ENCODE measurements at regions not wholly inside any gene's neighbourhood (a gene's known extent, or its start where the extent isn't known, plus 50 kb on each side); places are given as distances from the start of the nearest gene placed in this dataset.
"Not testable (repeated sequence)": the region's sequence is repeated elsewhere in the genome, so short reads cannot be mapped to it uniquely, and the experiment has no call there.

- Mint-ChIP-seq H3K27me3 (ENCODE audit: low read depth) (no peaks in the 10 kb centered on the region), H3K27ac (no peak overlapping the region), H3K9me3 (no peaks in the 10 kb centered on the region), H3K4me3 (no peak overlapping the region), H3K4me1 (ENCODE audit: low read depth) (peaks cover 6% of the 10 kb centered on the region), H3K36me3 (ENCODE audit: low read depth) (no peaks in the 10 kb centered on the region)
- no peak for DNase-seq
- CTCF ChIA-PET = no interaction called here
- intact Hi-C loops (cut with micrococcal nuclease) = no loop called here
Measured at GRCh38 chrX:46169808-46170207, 375.4 kb downstream of the ZNF674 start.

- H3K9me3 Mint-ChIP-seq = no peaks in the 10 kb centered on the region
- intact Hi-C loops (cut with micrococcal nuclease) = no loop called here
- no peak for DNase-seq
- CTCF ChIA-PET = interaction anchor here (0.5 kb wide), 1 partner anchor 8 kb away, joined by 6 read pairs; no protein-coding TSS in a partner anchor
- H3K27ac Mint-ChIP-seq = no peak overlapping the region
- H3K4me1 Mint-ChIP-seq (ENCODE audit: low read depth) = peaks cover 6% of the 10 kb centered on the region
- H3K27me3 Mint-ChIP-seq (ENCODE audit: low read depth) = no peaks in the 10 kb centered on the region
- H3K4me3 Mint-ChIP-seq = no peak overlapping the region
- H3K36me3 Mint-ChIP-seq (ENCODE audit: low read depth) = no peaks in the 10 kb centered on the region
Measured at GRCh38 chrX:46168254-46168653, 377.0 kb downstream of the ZNF674 start.

GRCh38 chrX:46165866-46166265 lies 379.4 kb downstream of the ZNF674 start:
- CTCF ChIA-PET = no interaction called here
- no peaks in the 10 kb centered on the region for H3K36me3 Mint-ChIP-seq (ENCODE audit: low read depth)
- DNase-seq = no peak
- no peak overlapping the region for H3K4me3 Mint-ChIP-seq
- H3K27ac Mint-ChIP-seq = no peak overlapping the region
- peaks cover 6% of the 10 kb centered on the region for H3K4me1 Mint-ChIP-seq (ENCODE audit: low read depth)
- no peaks in the 10 kb centered on the region for H3K9me3 Mint-ChIP-seq
- no peaks in the 10 kb centered on the region for H3K27me3 Mint-ChIP-seq (ENCODE audit: low read depth)
- intact Hi-C loops (cut with micrococcal nuclease) = no loop called here

- no peaks in the 10 kb centered on the region for H3K9me3 Mint-ChIP-seq
- no peak overlapping the region for H3K4me3 Mint-ChIP-seq
- no peaks in the 10 kb centered on the region for H3K27me3 Mint-ChIP-seq (ENCODE audit: low read depth)
- no peak for DNase-seq
- intact Hi-C loops (cut with micrococcal nuclease) = no loop called here
- no peaks in the 10 kb centered on the region for H3K36me3 Mint-ChIP-seq (ENCODE audit: low read depth)
- CTCF ChIA-PET = no interaction called here
- H3K27ac Mint-ChIP-seq = no peak overlapping the region
- peaks cover 3% of the 10 kb centered on the region for H3K4me1 Mint-ChIP-seq (ENCODE audit: low read depth)
Measured at GRCh38 chrX:46165411-46165810, 379.8 kb downstream of the ZNF674 start.

GRCh38 chrX:46152756-46153155 lies 392.5 kb downstream of the ZNF674 start:
- Mint-ChIP-seq H3K27me3 (ENCODE audit: low read depth) (no peaks in the 10 kb centered on the region), H3K27ac (no peak overlapping the region), H3K36me3 (ENCODE audit: low read depth) (no peaks in the 10 kb centered on the region), H3K4me1 (ENCODE audit: low read depth) (no peaks in the 10 kb centered on the region), H3K9me3 (peaks cover 3% of the 10 kb centered on the region), H3K4me3 (no peak overlapping the region)
- intact Hi-C loops (cut with micrococcal nuclease) = no loop called here
- no peak for DNase-seq
- CTCF ChIA-PET = no interaction called here

GRCh38 chrX:46151332-46151731 lies 393.9 kb downstream of the ZNF674 start:
- DNase-seq; H3K36me3 Mint-ChIP-seq (ENCODE audit: low read depth); CTCF ChIA-PET; H3K4me3 Mint-ChIP-seq; intact Hi-C loops (cut with micrococcal nuclease); H3K4me1 Mint-ChIP-seq (ENCODE audit: low read depth); H3K27me3 Mint-ChIP-seq (ENCODE audit: low read depth); H3K9me3 Mint-ChIP-seq; H3K27ac Mint-ChIP-seq: not testable (repeated sequence)

GRCh38 chrX:46144566-46144965 lies 400.7 kb downstream of the ZNF674 start:
- intact Hi-C loops (cut with micrococcal nuclease) = loop anchor here (5.0 to 10.0 kb wide), 3 partner anchors 133 to 340 kb away; no protein-coding TSS in a partner anchor
- H3K27me3 Mint-ChIP-seq (ENCODE audit: low read depth) = no peaks in the 10 kb centered on the region
- H3K4me1 Mint-ChIP-seq (ENCODE audit: low read depth) = peaks cover 13% of the 10 kb centered on the region
- H3K9me3 Mint-ChIP-seq = no peaks in the 10 kb centered on the region
- no peaks in the 10 kb centered on the region for H3K36me3 Mint-ChIP-seq (ENCODE audit: low read depth)
- CTCF ChIA-PET = interaction anchor here (0.5 kb wide), 1 partner anchor 1403 kb away, joined by 3 read pairs; no protein-coding TSS in a partner anchor
- no peak for DNase-seq
- no peak overlapping the region for H3K4me3 Mint-ChIP-seq
- no peak overlapping the region for H3K27ac Mint-ChIP-seq

GRCh38 chrX:46140272-46140671 lies 404.9 kb downstream of the ZNF674 start:
- intact Hi-C loops (cut with micrococcal nuclease) = loop anchor here (1.0 to 10.0 kb wide), 4 partner anchors 137 to 519 kb away; no protein-coding TSS in a partner anchor
- Mint-ChIP-seq H3K27ac (peak overlapping the region; percentile 69), H3K9me3 (no peaks in the 10 kb centered on the region), H3K36me3 (ENCODE audit: low read depth) (no peaks in the 10 kb centered on the region), H3K4me1 (ENCODE audit: low read depth) (peaks cover 16% of the 10 kb centered on the region), H3K27me3 (ENCODE audit: low read depth) (no peaks in the 10 kb centered on the region), H3K4me3 (no peak overlapping the region)
- DNase-seq = peak; percentile 46
- CTCF ChIA-PET = no interaction called here

GRCh38 chrX:46130247-46130646 lies 415.0 kb downstream of the ZNF674 start:
- Mint-ChIP-seq H3K27ac (no peak overlapping the region), H3K9me3 (no peaks in the 10 kb centered on the region), H3K4me3 (no peak overlapping the region), H3K27me3 (ENCODE audit: low read depth) (no peaks in the 10 kb centered on the region), H3K36me3 (ENCODE audit: low read depth) (no peaks in the 10 kb centered on the region), H3K4me1 (ENCODE audit: low read depth) (peaks cover 6% of the 10 kb centered on the region)
- CTCF ChIA-PET = no interaction called here
- no peak for DNase-seq
- intact Hi-C loops (cut with micrococcal nuclease) = no loop called here

GRCh38 chrX:46125111-46125510 lies 420.1 kb downstream of the ZNF674 start:
- H3K4me3 Mint-ChIP-seq = no peak overlapping the region
- no peaks in the 10 kb centered on the region for H3K36me3 Mint-ChIP-seq (ENCODE audit: low read depth)
- intact Hi-C loops (cut with micrococcal nuclease) = no loop called here
- H3K27ac Mint-ChIP-seq = no peak overlapping the region
- no peaks in the 10 kb centered on the region for H3K9me3 Mint-ChIP-seq
- H3K4me1 Mint-ChIP-seq (ENCODE audit: low read depth) = peaks cover 9% of the 10 kb centered on the region
- CTCF ChIA-PET = no interaction called here
- DNase-seq = peak; percentile 5
- no peaks in the 10 kb centered on the region for H3K27me3 Mint-ChIP-seq (ENCODE audit: low read depth)

GRCh38 chrX:46117234-46117633 lies 428.0 kb downstream of the ZNF674 start:
- H3K4me1 Mint-ChIP-seq (ENCODE audit: low read depth) = no peaks in the 10 kb centered on the region
- H3K9me3 Mint-ChIP-seq = no peaks in the 10 kb centered on the region
- no peaks in the 10 kb centered on the region for H3K36me3 Mint-ChIP-seq (ENCODE audit: low read depth)
- H3K27ac Mint-ChIP-seq = no peak overlapping the region
- DNase-seq = no peak
- intact Hi-C loops (cut with micrococcal nuclease) = no loop called here
- CTCF ChIA-PET = interaction anchor here (0.6 kb wide), 1 partner anchor 258 kb away, joined by 4 read pairs; no protein-coding TSS in a partner anchor
- no peaks in the 10 kb centered on the region for H3K27me3 Mint-ChIP-seq (ENCODE audit: low read depth)
- H3K4me3 Mint-ChIP-seq = no peak overlapping the region

- H3K27ac Mint-ChIP-seq; H3K36me3 Mint-ChIP-seq (ENCODE audit: low read depth); intact Hi-C loops (cut with micrococcal nuclease); H3K27me3 Mint-ChIP-seq (ENCODE audit: low read depth); H3K4me3 Mint-ChIP-seq; CTCF ChIA-PET; H3K4me1 Mint-ChIP-seq (ENCODE audit: low read depth); DNase-seq; H3K9me3 Mint-ChIP-seq: not testable (repeated sequence)
Measured at GRCh38 chrX:46087310-46087709, 457.9 kb downstream of the ZNF674 start.

- H3K27ac Mint-ChIP-seq; CTCF ChIA-PET; H3K4me3 Mint-ChIP-seq; H3K4me1 Mint-ChIP-seq (ENCODE audit: low read depth); H3K36me3 Mint-ChIP-seq (ENCODE audit: low read depth); H3K9me3 Mint-ChIP-seq; DNase-seq; H3K27me3 Mint-ChIP-seq (ENCODE audit: low read depth); intact Hi-C loops (cut with micrococcal nuclease): not testable (repeated sequence)
Measured at GRCh38 chrX:46080121-46080520, 465.1 kb downstream of the ZNF674 start.

- no peaks in the 10 kb centered on the region for H3K9me3 Mint-ChIP-seq
- H3K27ac Mint-ChIP-seq = no peak overlapping the region
- intact Hi-C loops (cut with micrococcal nuclease) = no loop called here
- CTCF ChIA-PET = no interaction called here
- no peaks in the 10 kb centered on the region for H3K4me1 Mint-ChIP-seq (ENCODE audit: low read depth)
- H3K27me3 Mint-ChIP-seq (ENCODE audit: low read depth) = no peaks in the 10 kb centered on the region
- no peaks in the 10 kb centered on the region for H3K36me3 Mint-ChIP-seq (ENCODE audit: low read depth)
- no peak for DNase-seq
- no peak overlapping the region for H3K4me3 Mint-ChIP-seq
Measured at GRCh38 chrX:46072791-46073190, 472.4 kb downstream of the ZNF674 start.

All from activated naive CD4-positive, alpha-beta T cell treated with anti-CD3 and anti-CD28 coated beads for 36 hours (primary cell).